ENCODE measurements at regions not wholly inside any gene's neighbourhood (a gene's known extent, or its start where the extent isn't known, plus 50 kb on each side); places are given as distances from the start of the nearest gene placed in this dataset.

DNA sequence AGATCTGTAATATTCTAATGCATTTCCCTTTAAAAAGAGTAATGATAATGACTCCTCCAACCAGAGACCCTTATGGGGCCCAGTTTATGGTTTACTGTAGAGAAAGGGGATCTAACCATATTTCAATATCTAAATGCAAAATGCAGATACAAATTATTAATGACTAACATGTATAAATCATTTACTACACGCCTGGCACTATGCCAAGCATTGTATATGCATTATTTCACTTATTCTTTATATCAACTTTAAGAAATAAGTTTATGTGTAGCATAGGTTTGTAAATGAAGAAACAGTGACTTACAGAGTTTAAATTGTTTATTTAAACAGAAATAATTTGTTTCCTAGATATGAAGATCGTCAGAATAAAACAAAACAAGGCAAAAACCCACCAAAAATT, 86.2 kb upstream of the SCEL start:
- no peak for TF ChIP-seq CAMTA2 (CRISPR knock-in tag; conservative IDR thresholded peaks at IDR 0.05)
- no peak for TF ChIP-seq CEBPB (tag; IDR thresholded peaks at IDR 0.05)
- TF ChIP-seq U2AF1 (optimal IDR thresholded peaks at IDR 0.05; ENCODE audit: low read depth, low read length), result no peak
- no peak for TF ChIP-seq KAT8 (IDR thresholded peaks at IDR 0.05; ENCODE audit: low read depth)
- TF ChIP-seq RB1 (IDR thresholded peaks at IDR 0.05; ENCODE audit: low read depth), result no peak

Measured in K562 (cell line).